ENCODE measurements at regions not wholly inside any gene's neighbourhood (a gene's known extent, or its start where the extent isn't known, plus 50 kb on each side); places are given as distances from the start of the nearest gene placed in this dataset.

DNA sequence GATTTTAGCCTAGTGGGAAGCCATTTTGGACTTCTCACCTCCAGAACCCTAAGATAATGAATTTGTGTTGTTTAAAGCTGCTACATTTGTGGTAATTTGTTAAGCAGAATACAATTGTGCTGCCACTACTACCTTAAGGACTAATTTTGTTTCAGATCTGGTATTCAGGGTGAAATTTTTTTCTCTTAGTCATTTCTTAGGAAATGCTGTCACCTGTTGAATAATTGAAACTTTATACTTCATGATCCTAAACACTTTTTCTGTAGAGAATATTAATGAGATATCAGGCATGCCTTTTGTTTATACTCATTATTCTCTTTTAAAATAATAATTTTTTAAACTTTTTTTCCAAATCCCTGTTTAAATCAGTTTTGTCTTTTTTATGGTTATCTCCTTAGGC is 246.8 kb downstream of the TGFB2 start:
- Mint-ChIP-seq H3K27me3 (ENCODE audit: unreplicated experiment) (no peaks in the 10 kb centered on the region), H3K4me1 (ENCODE audit: low read depth, unreplicated experiment) (peaks cover 59% of the 10 kb centered on the region), H3K27ac (ENCODE audit: unreplicated experiment) (no peak overlapping the region), H3K36me3 (ENCODE audit: insufficient read depth, unreplicated experiment) (no peaks in the 10 kb centered on the region), H3K9me3 (ENCODE audit: low read depth, unreplicated experiment) (peaks cover 11% of the 10 kb centered on the region), H3K4me3 (ENCODE audit: low read depth, unreplicated experiment) (no peak overlapping the region)
- TF ChIP-seq, protein P1, sequence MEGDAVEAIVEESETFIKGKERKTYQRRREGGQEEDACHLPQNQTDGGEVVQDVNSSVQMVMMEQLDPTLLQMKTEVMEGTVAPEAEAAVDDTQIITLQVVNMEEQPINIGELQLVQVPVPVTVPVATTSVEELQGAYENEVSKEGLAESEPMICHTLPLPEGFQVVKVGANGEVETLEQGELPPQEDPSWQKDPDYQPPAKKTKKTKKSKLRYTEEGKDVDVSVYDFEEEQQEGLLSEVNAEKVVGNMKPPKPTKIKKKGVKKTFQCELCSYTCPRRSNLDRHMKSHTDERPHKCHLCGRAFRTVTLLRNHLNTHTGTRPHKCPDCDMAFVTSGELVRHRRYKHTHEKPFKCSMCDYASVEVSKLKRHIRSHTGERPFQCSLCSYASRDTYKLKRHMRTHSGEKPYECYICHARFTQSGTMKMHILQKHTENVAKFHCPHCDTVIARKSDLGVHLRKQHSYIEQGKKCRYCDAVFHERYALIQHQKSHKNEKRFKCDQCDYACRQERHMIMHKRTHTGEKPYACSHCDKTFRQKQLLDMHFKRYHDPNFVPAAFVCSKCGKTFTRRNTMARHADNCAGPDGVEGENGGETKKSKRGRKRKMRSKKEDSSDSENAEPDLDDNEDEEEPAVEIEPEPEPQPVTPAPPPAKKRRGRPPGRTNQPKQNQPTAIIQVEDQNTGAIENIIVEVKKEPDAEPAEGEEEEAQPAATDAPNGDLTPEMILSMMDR (IDR thresholded peaks at IDR 0.05; ENCODE audit: unreplicated experiment) = no peak
- intact Hi-C loops (cut with micrococcal nuclease; ENCODE audit: unreplicated experiment) = no loop called here
- DNase-seq = no peak
- BruUV-seq (replicated peaks) = no TSS peak
- CTCF ChIA-PET = no interaction called here

DNA sequence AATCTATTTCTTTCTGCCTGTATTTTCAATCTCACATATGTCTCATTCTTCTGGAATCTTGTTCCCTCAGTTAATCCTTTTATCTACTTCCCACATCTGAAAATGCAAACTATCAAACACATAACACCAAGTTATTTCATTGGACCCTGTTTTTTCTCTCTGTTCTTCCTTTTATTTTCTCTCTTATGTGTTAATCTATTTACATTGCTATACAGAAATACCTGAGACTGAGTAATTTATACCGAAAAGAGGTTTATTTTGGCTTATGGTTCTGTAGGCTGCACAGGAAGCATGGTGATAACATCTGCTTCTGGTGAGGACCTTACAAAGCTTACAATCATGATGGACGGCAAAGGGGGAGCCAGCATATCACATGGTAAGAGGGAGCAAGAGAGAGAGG is 247.6 kb downstream of the TGFB2 start:
- Mint-ChIP-seq H3K9me3 (ENCODE audit: low read depth, unreplicated experiment) (peaks cover 13% of the 10 kb centered on the region), H3K27ac (ENCODE audit: unreplicated experiment) (peak overlapping the region; percentile 34), H3K4me1 (ENCODE audit: low read depth, unreplicated experiment) (peaks cover 56% of the 10 kb centered on the region), H3K27me3 (ENCODE audit: unreplicated experiment) (no peaks in the 10 kb centered on the region), H3K4me3 (ENCODE audit: low read depth, unreplicated experiment) (no peak overlapping the region), H3K36me3 (ENCODE audit: insufficient read depth, unreplicated experiment) (no peaks in the 10 kb centered on the region)
- no TSS peak for BruUV-seq (replicated peaks)
- DNase-seq = no peak
- TF ChIP-seq, protein P1 (IDR thresholded peaks at IDR 0.05; ENCODE audit: unreplicated experiment) = no peak
- CTCF ChIA-PET = no interaction called here
- intact Hi-C loops (cut with micrococcal nuclease; ENCODE audit: unreplicated experiment) = no loop called here

DNA sequence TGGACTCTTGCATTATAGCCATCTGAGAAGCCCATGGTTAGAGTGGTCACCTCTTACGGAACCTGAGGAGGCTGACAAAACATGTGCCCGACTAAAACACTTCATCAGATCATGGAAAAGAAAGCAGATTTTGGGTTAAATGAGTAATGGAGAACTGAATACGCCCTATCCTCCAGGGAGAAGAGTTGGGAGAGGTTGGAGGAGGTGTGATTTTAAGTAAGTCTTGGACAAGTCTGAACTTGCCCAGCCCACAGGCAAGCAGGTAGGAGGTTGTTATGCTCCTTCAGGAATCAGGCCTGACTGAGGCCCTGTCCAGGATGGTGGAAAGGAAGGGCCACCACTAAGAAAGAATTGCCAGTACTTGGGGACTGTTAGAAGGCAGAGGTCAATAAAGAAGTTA is 255.8 kb downstream of the TGFB2 start:
- TF ChIP-seq, protein P1 (IDR thresholded peaks at IDR 0.05; ENCODE audit: unreplicated experiment) = no peak
- no peak for DNase-seq
- H3K4me3 Mint-ChIP-seq (ENCODE audit: low read depth, unreplicated experiment) = no peak overlapping the region
- no peak overlapping the region for H3K27ac Mint-ChIP-seq (ENCODE audit: unreplicated experiment)
- H3K36me3 Mint-ChIP-seq (ENCODE audit: insufficient read depth, unreplicated experiment) = no peaks in the 10 kb centered on the region
- no peaks in the 10 kb centered on the region for H3K27me3 Mint-ChIP-seq (ENCODE audit: unreplicated experiment)
- CTCF ChIA-PET = no interaction called here
- intact Hi-C loops (cut with micrococcal nuclease; ENCODE audit: unreplicated experiment) = no loop called here
- no TSS peak for BruUV-seq (replicated peaks)
- peaks cover 18% of the 10 kb centered on the region for H3K4me1 Mint-ChIP-seq (ENCODE audit: low read depth, unreplicated experiment)
- peaks cover 7% of the 10 kb centered on the region for H3K9me3 Mint-ChIP-seq (ENCODE audit: low read depth, unreplicated experiment)

DNA sequence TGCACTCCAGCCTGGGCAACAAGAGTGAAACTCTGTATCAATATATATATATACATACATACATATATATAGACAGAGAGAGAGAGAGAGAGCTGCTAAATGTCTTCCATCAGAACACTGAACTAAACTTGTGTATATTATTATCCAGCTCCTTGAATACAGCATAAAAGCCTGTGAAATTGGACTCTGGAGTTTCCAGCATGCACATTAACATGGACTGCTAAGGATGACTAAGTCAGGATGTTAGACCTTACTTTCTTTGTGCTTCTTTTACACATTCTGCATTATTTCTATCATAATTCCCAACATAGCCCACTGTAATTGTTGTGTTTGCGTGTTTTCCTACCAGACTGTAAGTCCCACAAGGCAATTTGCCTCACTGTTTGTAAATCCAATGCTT is 259.1 kb downstream of the TGFB2 start:
- Mint-ChIP-seq H3K4me1 (ENCODE audit: low read depth, unreplicated experiment) (peaks cover 13% of the 10 kb centered on the region), H3K27ac (ENCODE audit: unreplicated experiment) (no peak overlapping the region), H3K36me3 (ENCODE audit: insufficient read depth, unreplicated experiment) (no peaks in the 10 kb centered on the region), H3K4me3 (ENCODE audit: low read depth, unreplicated experiment) (no peak overlapping the region), H3K9me3 (ENCODE audit: low read depth, unreplicated experiment) (peaks cover 10% of the 10 kb centered on the region), H3K27me3 (ENCODE audit: unreplicated experiment) (no peaks in the 10 kb centered on the region)
- CTCF ChIA-PET = no interaction called here
- DNase-seq = no peak
- TF ChIP-seq, protein P1 (IDR thresholded peaks at IDR 0.05; ENCODE audit: unreplicated experiment) = no peak
- intact Hi-C loops (cut with micrococcal nuclease; ENCODE audit: unreplicated experiment) = no loop called here
- no TSS peak for BruUV-seq (replicated peaks)
